AG04450 (cell line): ENCODE measurements at regions not wholly inside any gene's neighbourhood (a gene's known extent, or its start where the extent isn't known, plus 50 kb on each side); places are given as distances from the start of the nearest gene placed in this dataset.

Experiments
- CTCF ChIA-PET: fragments of 300-600, 350-600 bp; formaldehyde crosslinking; extraction: SDS; loops from one replicate; lab custom pipeline; 2022; ENCODE audit warnings: antibody characterized with exemption, inconsistent platforms; lab: Charles Lee
- POLR2A ChIA-PET: fragments of 350-600 bp; formaldehyde crosslinking; extraction: SDS; loops from one replicate; lab custom pipeline; 2021; ENCODE audit warnings: antibody characterized with exemption, inconsistent platforms; lab: Yijun Ruan, JAX
- DNase-seq: peaks from one replicate; pipeline ENCODE4 v3.0.0-alpha.2; 2011; ENCODE audit warnings: low read depth, low spot score
- H3K27ac ChIP-seq: one replicate; pipeline ENCODE4 v1.5.1; 2012; ENCODE audit warnings: low read depth, low read length, control low read depth
- H3K27me3 ChIP-seq: one replicate; pipeline ENCODE4 v1.6.0; 2012; ENCODE audit warnings: low read length; ENCODE audit not compliant: control insufficient read depth, insufficient read depth
- H3K4me3 ChIP-seq: 2 replicates; pipeline ENCODE4 v1.5.1; 2011; ENCODE audit warnings: mild to moderate bottlenecking, low read depth, low read length, control low read depth
- H3K9me3 ChIP-seq: 2 replicates; pipeline ENCODE4 v1.5.1; 2012; ENCODE audit warnings: low read length; ENCODE audit not compliant: control insufficient read depth, insufficient read depth
- CTCF ChIP-seq: IDR thresholded peaks from 2 replicates; pipeline ENCODE4 v1.5.1; 2011; ENCODE audit warnings: low read depth, low read length, control low read depth, inconsistent platforms

DNA sequence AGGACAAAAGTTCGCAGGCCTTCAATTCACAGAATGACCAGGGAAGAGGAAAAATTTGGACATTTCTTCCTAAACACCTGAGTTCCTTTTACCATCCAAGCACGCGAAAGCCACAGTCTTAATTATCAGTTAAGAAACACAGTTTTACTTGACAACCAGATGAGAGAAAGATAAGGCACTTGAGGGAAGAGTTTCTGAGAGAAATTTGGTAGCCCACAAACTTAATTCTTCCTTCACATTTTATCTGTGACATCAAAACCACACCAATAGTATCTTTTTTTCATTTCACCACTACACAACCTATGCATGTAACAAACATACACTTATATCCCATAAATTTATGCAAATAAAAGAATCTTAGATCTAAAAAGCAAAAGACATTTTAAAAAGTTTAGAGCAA, 326.6 kb downstream of the MZT1 start:
- H3K27ac ChIP-seq = no peak overlapping the region
- no peaks in the 10 kb centered on the region for H3K27me3 ChIP-seq
- CTCF ChIA-PET = no interaction called here
- no peak for DNase-seq
- H3K4me3 ChIP-seq = no peak overlapping the region
- POLR2A ChIA-PET = no interaction called here
- H3K9me3 ChIP-seq = no peaks in the 10 kb centered on the region
- TF ChIP-seq CTCF = no peak

DNA sequence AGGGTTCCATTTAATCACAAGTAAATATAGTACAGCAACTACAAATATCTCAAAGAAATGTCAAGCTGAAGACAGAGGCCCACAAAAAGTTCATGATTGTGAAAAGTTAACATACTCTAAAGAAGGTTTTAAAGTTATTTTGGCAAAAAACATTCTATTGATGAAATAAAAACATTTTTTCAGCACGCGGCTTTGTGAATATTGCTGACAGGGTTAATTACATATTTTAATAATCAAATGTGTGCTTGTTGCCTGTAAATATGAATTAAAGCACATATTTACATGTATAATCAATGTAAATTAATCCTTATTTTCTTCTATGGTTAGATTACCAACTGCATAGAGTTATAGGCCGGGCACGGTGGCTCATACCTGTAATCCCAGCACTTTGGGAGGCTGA, 328.1 kb downstream of the MZT1 start:
- ChIA-PET CTCF (no interaction called here), POLR2A (no interaction called here)
- no peak for DNase-seq
- Histone ChIP-seq H3K9me3 (no peaks in the 10 kb centered on the region), H3K27me3 (no peaks in the 10 kb centered on the region), H3K27ac (no peak overlapping the region), H3K4me3 (no peak overlapping the region)
- no peak for TF ChIP-seq CTCF

DNA sequence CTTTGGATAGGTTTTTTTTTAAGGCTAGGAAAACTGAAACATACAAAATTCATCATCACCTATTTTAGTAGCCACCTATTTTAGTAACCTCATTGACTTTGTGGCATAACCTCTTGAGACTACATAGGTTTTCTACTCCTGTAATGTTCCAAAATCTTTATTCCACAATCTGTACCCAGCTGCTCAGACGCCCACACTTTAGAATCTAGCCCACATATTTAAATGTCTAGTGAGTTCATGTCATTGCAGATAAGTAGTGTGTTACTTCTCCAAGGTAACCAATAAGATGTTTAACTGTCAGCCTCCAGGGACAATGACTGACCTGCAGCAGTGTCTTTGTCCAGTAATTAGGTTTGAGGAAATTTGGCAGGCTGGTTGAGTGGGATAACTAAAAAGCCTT, 330.2 kb downstream of the MZT1 start:
- ChIA-PET CTCF (no interaction called here), POLR2A (no interaction called here)

GRCh38 chr13:72390909-72391308, 336.5 kb downstream of the MZT1 start:
- no peaks in the 10 kb centered on the region for H3K27me3 ChIP-seq
- no peaks in the 10 kb centered on the region for H3K9me3 ChIP-seq
- no peak for DNase-seq
- H3K4me3 ChIP-seq = no peak overlapping the region
- no peak for TF ChIP-seq CTCF
- POLR2A ChIA-PET = no interaction called here
- no peak overlapping the region for H3K27ac ChIP-seq
- CTCF ChIA-PET = no interaction called here

More for the DNA sequence above, 330.2 kb downstream of the MZT1 start:
- no peaks in the 10 kb centered on the region for H3K9me3 ChIP-seq
- no peak overlapping the region for H3K27ac ChIP-seq
- no peak overlapping the region for H3K4me3 ChIP-seq
- TF ChIP-seq CTCF = no peak
- no peaks in the 10 kb centered on the region for H3K27me3 ChIP-seq
- no peak for DNase-seq

DNA sequence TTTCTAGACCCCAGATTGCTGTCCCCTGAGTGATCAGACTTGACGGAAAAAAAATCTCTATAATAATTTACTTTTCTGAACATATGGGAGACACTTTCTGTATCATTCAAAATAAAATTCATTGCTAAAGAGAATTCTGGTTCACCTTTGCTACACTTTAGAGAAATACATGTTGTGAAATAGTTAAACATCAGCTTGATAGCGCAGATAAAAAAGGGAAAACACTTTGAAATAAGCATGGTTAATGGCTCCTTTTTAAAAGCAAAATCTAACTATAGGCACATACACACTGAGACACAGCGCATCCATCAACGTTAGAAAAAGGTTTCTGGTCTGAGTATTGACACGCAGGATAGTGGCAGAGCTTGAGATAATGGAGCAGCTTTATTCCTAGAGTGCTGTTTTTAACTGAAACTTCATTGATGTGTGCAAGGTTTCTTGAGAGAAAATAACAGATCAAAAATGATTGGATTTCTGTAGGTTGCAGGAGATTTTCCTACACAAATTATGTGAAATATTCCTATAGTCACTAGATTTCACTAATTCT, 341.2 kb downstream of the MZT1 start:
- Histone ChIP-seq H3K27ac (no peak overlapping the region), H3K9me3 (no peaks in the 10 kb centered on the region), H3K4me3 (no peak overlapping the region), H3K27me3 (no peaks in the 10 kb centered on the region)
- TF ChIP-seq CTCF = no peak
- CTCF ChIA-PET = no interaction called here
- no peak for DNase-seq
- POLR2A ChIA-PET = no interaction called here
